ENCODE measurements at regions not wholly inside any gene's neighbourhood (a gene's known extent, or its start where the extent isn't known, plus 50 kb on each side); places are given as distances from the start of the nearest gene placed in this dataset.

DNA sequence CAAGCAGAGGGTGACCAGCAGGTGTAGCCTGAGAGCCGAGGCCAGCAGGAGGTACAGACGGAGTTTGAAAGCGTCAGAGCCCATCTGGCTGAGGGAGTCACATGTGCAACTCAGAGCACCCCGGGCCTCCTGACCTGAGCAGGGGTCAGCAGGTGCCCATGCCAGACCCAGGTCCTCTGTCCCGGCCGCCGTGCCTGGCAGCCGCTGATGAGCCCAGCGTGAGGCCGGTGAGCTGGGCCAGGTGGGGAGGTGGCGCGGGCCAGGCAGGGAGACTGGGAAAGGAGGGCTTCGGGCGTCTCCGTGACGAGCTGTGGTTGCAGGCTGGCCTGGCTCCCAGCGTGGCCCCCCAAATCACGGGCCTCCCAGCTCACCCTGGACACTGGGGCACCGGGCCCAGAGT is 130.9 kb downstream of the CHSY1 start:
- in situ Hi-C loops (cut with HindIII; ENCODE audit: low pct_ligation_motif_present, low sequenced_read_pairs), result no loop called here
- TF ChIP-seq, protein P1, sequence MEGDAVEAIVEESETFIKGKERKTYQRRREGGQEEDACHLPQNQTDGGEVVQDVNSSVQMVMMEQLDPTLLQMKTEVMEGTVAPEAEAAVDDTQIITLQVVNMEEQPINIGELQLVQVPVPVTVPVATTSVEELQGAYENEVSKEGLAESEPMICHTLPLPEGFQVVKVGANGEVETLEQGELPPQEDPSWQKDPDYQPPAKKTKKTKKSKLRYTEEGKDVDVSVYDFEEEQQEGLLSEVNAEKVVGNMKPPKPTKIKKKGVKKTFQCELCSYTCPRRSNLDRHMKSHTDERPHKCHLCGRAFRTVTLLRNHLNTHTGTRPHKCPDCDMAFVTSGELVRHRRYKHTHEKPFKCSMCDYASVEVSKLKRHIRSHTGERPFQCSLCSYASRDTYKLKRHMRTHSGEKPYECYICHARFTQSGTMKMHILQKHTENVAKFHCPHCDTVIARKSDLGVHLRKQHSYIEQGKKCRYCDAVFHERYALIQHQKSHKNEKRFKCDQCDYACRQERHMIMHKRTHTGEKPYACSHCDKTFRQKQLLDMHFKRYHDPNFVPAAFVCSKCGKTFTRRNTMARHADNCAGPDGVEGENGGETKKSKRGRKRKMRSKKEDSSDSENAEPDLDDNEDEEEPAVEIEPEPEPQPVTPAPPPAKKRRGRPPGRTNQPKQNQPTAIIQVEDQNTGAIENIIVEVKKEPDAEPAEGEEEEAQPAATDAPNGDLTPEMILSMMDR (IDR thresholded peaks at IDR 0.05; ENCODE audit: low read depth, low read length, missing control alignments), result no peak
- DNase-seq, result no peak
- no peaks in the 10 kb centered on the region for H3K36me3 ChIP-seq (replicated peaks)
- no peak overlapping the region for H3K27ac ChIP-seq
- H3K4me3 ChIP-seq (ENCODE audit: low read depth, low read length), result no peak overlapping the region
- no peaks in the 10 kb centered on the region for H3K27me3 ChIP-seq (replicated peaks)

DNA sequence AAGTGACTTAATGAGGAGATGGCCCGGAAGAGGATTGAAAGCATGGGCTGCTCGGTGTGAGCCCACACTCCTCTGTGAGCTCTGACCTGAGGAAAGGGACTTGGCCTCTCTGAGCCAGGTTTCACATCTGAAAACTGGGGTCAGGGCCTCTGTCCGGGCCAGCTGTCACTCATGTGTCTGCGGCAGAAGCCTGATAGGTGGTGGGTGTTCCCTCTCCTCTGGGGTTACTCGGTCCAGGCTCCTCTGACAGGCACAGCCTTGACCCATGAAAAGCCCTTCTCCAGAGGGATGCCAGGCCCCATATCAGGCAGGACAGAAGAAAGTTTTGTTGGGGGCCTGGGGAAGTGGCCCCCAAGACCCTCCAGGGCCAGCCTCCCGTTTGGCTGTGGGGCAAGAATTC is 131.4 kb downstream of the CHSY1 start:
- in situ Hi-C loops (cut with HindIII; ENCODE audit: low pct_ligation_motif_present, low sequenced_read_pairs), result no loop called here
- DNase-seq, result no peak
- no peak overlapping the region for H3K27ac ChIP-seq
- no peaks in the 10 kb centered on the region for H3K27me3 ChIP-seq (replicated peaks)
- no peaks in the 10 kb centered on the region for H3K36me3 ChIP-seq (replicated peaks)
- no peak overlapping the region for H3K4me3 ChIP-seq (ENCODE audit: low read depth, low read length)
- TF ChIP-seq, protein P1 (IDR thresholded peaks at IDR 0.05; ENCODE audit: low read depth, low read length, missing control alignments), result no peak

Data from brain microvascular endothelial cell (primary cell).